ENCODE measurements at regions not wholly inside any gene's neighbourhood (a gene's known extent, or its start where the extent isn't known, plus 50 kb on each side); places are given as distances from the start of the nearest gene placed in this dataset.
A peak's percentile ranks its signal among the peaks of the same experiment; 100 is the strongest.

GRCh38 chr1:67561704-67562113 is 123.3 kb upstream of the GADD45A start:
- DNase-seq, result peak; percentile 80

- no peak for DNase-seq
These were observed 121.3 kb upstream of the GADD45A start for GRCh38 chr1:67563684-67564083.

- no peak for DNase-seq
These were observed 120.8 kb upstream of the GADD45A start for GRCh38 chr1:67564193-67564592.

GRCh38 chr1:67566803-67567377 is 118.1 kb upstream of the GADD45A start:
- no peak for DNase-seq

- peak; percentile 81 for DNase-seq
These were observed 114.4 kb upstream of the GADD45A start for GRCh38 chr1:67570486-67571143.

- DNase-seq, result no peak
These were observed 113.6 kb upstream of the GADD45A start for GRCh38 chr1:67571406-67571805.

GRCh38 chr1:67571901-67572593 is 113.0 kb upstream of the GADD45A start:
- DNase-seq, result no peak

GRCh38 chr1:67572594-67573221 is 112.3 kb upstream of the GADD45A start:
- DNase-seq, result no peak

- DNase-seq, result no peak
These were observed 111.6 kb upstream of the GADD45A start for GRCh38 chr1:67573311-67573872.

GRCh38 chr1:67574221-67574620 is 110.8 kb upstream of the GADD45A start:
- DNase-seq, result no peak

GRCh38 chr1:67575861-67576260 is 109.1 kb upstream of the GADD45A start:
- DNase-seq, result peak; percentile 63

GRCh38 chr1:67576474-67576873 is 108.5 kb upstream of the GADD45A start:
- DNase-seq, result no peak

GRCh38 chr1:67577646-67578045 is 107.4 kb upstream of the GADD45A start:
- DNase-seq, result no peak

GRCh38 chr1:67578397-67579020 is 106.5 kb upstream of the GADD45A start:
- DNase-seq, result no peak

- DNase-seq, result no peak
These were observed 105.2 kb upstream of the GADD45A start for GRCh38 chr1:67579623-67580394.

- DNase-seq, result no peak
These were observed 104.2 kb upstream of the GADD45A start for GRCh38 chr1:67580691-67581403.

GRCh38 chr1:67582625-67583461 is 102.2 kb upstream of the GADD45A start:
- no peak for DNase-seq

GRCh38 chr1:67583462-67583950 is 101.5 kb upstream of the GADD45A start:
- no peak for DNase-seq

GRCh38 chr1:67584938-67585337 is 100.1 kb upstream of the GADD45A start:
- DNase-seq, result no peak

- DNase-seq, result no peak
These were observed 98.4 kb upstream of the GADD45A start for GRCh38 chr1:67586596-67586995.
